IMR-90 (cell line): ENCODE measurements at regions not wholly inside any gene's neighbourhood (a gene's known extent, or its start where the extent isn't known, plus 50 kb on each side); places are given as distances from the start of the nearest gene placed in this dataset.

Experiments used
- ATAC-seq: fragments of 200-7000 bp; cut with Tn5 transposase; 2 replicates; pipeline ENCODE4 v1.9.1; 2020; ENCODE audit warnings: low read depth, mild to moderate bottlenecking, moderate library complexity
- BruUV-seq: library from RNA; stranded (reverse); fragments of 400-500 nt; replicated peaks from 2 replicates; lab custom pipeline; 2021; lab: Mats Ljungman, UMichigan
- CTCF ChIA-PET: fragments of 300-600 bp; formaldehyde crosslinking; extraction: SDS; loops from one replicate; lab custom pipeline; 2021; ENCODE audit warnings: antibody characterized with exemption; lab: Yijun Ruan, JAX
- POLR2A ChIA-PET: fragments of 300-600 bp; sonication (Branson Sonifier 250); formaldehyde crosslinking; loops from one replicate; lab custom pipeline; 2022; ENCODE audit warnings: antibody characterized with exemption; ENCODE audit not compliant: unreplicated experiment; lab: Charles Lee
- DNase-seq: peaks from one replicate; pipeline ENCODE4 v3.0.0; 2013
- H2AFZ ChIP-seq: replicated peaks from 2 replicates; pipeline ENCODE3; 2013; ENCODE audit warnings: low read length, mild to moderate bottlenecking; ENCODE audit not compliant: poor library complexity
- H2AK5ac ChIP-seq: 2 replicates; pipeline ENCODE4 v1.6.1; 2013; ENCODE audit warnings: low read depth, low read length, inconsistent platforms
- H2AK9ac ChIP-seq: replicated peaks from 2 replicates; pipeline ENCODE3; 2013; ENCODE audit warnings: mild to moderate bottlenecking, low read depth, low read length, moderate library complexity; ENCODE audit not compliant: poor library complexity
- H2BK120ac ChIP-seq: 2 replicates; pipeline ENCODE4 v1.6.1; 2013; ENCODE audit warnings: low read depth, low read length, inconsistent platforms
- H2BK15ac ChIP-seq: 3 replicates; pipeline ENCODE4 v1.6.1; 2013; ENCODE audit warnings: low read depth, low read length, inconsistent platforms
- H2BK20ac ChIP-seq: 2 replicates; pipeline ENCODE4 v1.6.1; 2013; ENCODE audit warnings: low read depth, mild to moderate bottlenecking, inconsistent platforms, low read length, moderate library complexity
- H2BK5ac ChIP-seq: 2 replicates; pipeline ENCODE4 v1.6.1; 2013; ENCODE audit warnings: mild to moderate bottlenecking, low read depth, low read length, inconsistent platforms; ENCODE audit not compliant: poor library complexity, severe bottlenecking
- H3K14ac ChIP-seq: replicated peaks from 2 replicates; pipeline ENCODE4 v1.6.1; 2013; ENCODE audit warnings: low read depth, low read length, inconsistent platforms
- H3K18ac ChIP-seq: 2 replicates; pipeline ENCODE4 v1.6.1; 2013; ENCODE audit warnings: low read depth, low read length, control low read depth
- H3K23ac ChIP-seq: 2 replicates; pipeline ENCODE4 v1.6.1; 2013; ENCODE audit warnings: low read depth, low read length, inconsistent platforms
- H3K27ac ChIP-seq: 2 replicates; pipeline ENCODE4 v1.5.1; 2013; ENCODE audit warnings: mild to moderate bottlenecking, control low read depth, low read length; ENCODE audit not compliant: insufficient read depth
- H3K27me3 ChIP-seq: 2 replicates; pipeline ENCODE4 v1.6.1; 2013; ENCODE audit warnings: low read length; ENCODE audit not compliant: control insufficient read depth, insufficient read depth
- H3K36me3 ChIP-seq: 2 replicates; pipeline ENCODE4 v1.6.1; 2013; ENCODE audit warnings: low read length, mixed read lengths; ENCODE audit not compliant: control insufficient read depth, insufficient read depth
- H3K4ac ChIP-seq: 2 replicates; pipeline ENCODE4 v1.6.1; 2013; ENCODE audit warnings: low read depth, low read length, inconsistent platforms
- H3K4me1 ChIP-seq: 2 replicates; pipeline ENCODE4 v1.6.1; 2013; ENCODE audit warnings: low read length, mixed read lengths; ENCODE audit not compliant: control insufficient read depth, insufficient read depth
- H3K4me2 ChIP-seq: 2 replicates; pipeline ENCODE4 v1.6.1; 2013; ENCODE audit warnings: low read depth, mild to moderate bottlenecking, control low read depth, low read length, moderate library complexity
- H3K4me3 ChIP-seq: 2 replicates; pipeline ENCODE4 v1.5.1; 2013; ENCODE audit warnings: low read depth, mild to moderate bottlenecking, control low read depth, low read length, moderate library complexity; ENCODE audit not compliant: insufficient read depth
- H3K56ac ChIP-seq: 2 replicates; pipeline ENCODE4 v1.6.1; 2013; ENCODE audit warnings: low read length, inconsistent platforms; ENCODE audit not compliant: insufficient read depth; ENCODE audit errors: extremely low read depth
- H3K79me1 ChIP-seq, 2 experiments: 2 replicates each; pipeline ENCODE4 v1.6.1; 2013; ENCODE audit warnings: low read length in 2 of 2, inconsistent platforms in 1 of 2, low read depth in 1 of 2
- H3K9ac ChIP-seq: 2 replicates; pipeline ENCODE4 v1.6.1; 2013; ENCODE audit warnings: low read depth, low read length, control low read depth
- H3K9me1 ChIP-seq: 2 replicates; pipeline ENCODE4 v1.6.1; 2013; ENCODE audit warnings: low read length, inconsistent platforms; ENCODE audit not compliant: insufficient read depth
- H3K9me3 ChIP-seq: 2 replicates; pipeline ENCODE4 v1.6.1; 2013; ENCODE audit warnings: low read length; ENCODE audit not compliant: control insufficient read depth, insufficient read depth
- H4K20me1 ChIP-seq: 2 replicates; pipeline ENCODE4 v1.6.1; 2013; ENCODE audit warnings: low read length, inconsistent platforms; ENCODE audit not compliant: insufficient read depth
- H4K5ac ChIP-seq: 2 replicates; pipeline ENCODE4 v1.6.1; 2013; ENCODE audit warnings: mild to moderate bottlenecking, low read depth, low read length, control low read depth
- H4K8ac ChIP-seq, 2 experiments: 2 replicates each; pipeline ENCODE4 v1.6.1; 2013; ENCODE audit warnings: low read depth in 2 of 2, low read length in 2 of 2, control low read depth in 1 of 2, inconsistent platforms in 1 of 2
- H4K91ac ChIP-seq: 2 replicates; pipeline ENCODE4 v1.6.1; 2013; ENCODE audit warnings: low read depth, low read length, inconsistent platforms; ENCODE audit not compliant: insufficient read depth
- CHD1 ChIP-seq: IDR thresholded peaks from 2 replicates; pipeline ENCODE4 v1.6.1; 2012; ENCODE audit warnings: low read depth, low read length, improper control_type of control experiment
- MAZ ChIP-seq: IDR thresholded peaks from 2 replicates; pipeline ENCODE4 v1.6.1; 2012; ENCODE audit warnings: low read depth, mild to moderate bottlenecking, low read length, improper control_type of control experiment, moderate library complexity, borderline replicate concordance
- WGBS, 2 experiments: methylation state at CpG; one replicate each; pipeline versions ENCODE4 v1.1.5 to v1.1.7; 2013; ENCODE audit warnings: missing lambda C conversion rate in 2 of 2; ENCODE audit not compliant: insufficient read length in 1 of 2; ENCODE audit errors: extremely low coverage in 2 of 2; 5-methylcytosine and 5-hydroxymethylcytosine counted together
- dilution Hi-C: fragments of 300-500 bp; cut with HindIII; formaldehyde crosslinking; loops from one replicate; pipeline ENCODE4 v1.14.3; 2018; ENCODE audit warnings: low sequenced_read_pairs; ENCODE audit not compliant: unreplicated experiment
- in situ Hi-C: fragments of 300-500 bp; cut with MboI; formaldehyde crosslinking; loops from 3 replicates; pipeline ENCODE4 v1.14.3; 2019; ENCODE audit warnings: low sequenced_read_pairs, inconsistent platforms, mixed read lengths
- intact Hi-C: fragments of 100-400 bp; cut with micrococcal nuclease; formaldehyde crosslinking; loops from 2 replicates; pipeline ENCODE4 v1.10.0; 2022

DNA sequence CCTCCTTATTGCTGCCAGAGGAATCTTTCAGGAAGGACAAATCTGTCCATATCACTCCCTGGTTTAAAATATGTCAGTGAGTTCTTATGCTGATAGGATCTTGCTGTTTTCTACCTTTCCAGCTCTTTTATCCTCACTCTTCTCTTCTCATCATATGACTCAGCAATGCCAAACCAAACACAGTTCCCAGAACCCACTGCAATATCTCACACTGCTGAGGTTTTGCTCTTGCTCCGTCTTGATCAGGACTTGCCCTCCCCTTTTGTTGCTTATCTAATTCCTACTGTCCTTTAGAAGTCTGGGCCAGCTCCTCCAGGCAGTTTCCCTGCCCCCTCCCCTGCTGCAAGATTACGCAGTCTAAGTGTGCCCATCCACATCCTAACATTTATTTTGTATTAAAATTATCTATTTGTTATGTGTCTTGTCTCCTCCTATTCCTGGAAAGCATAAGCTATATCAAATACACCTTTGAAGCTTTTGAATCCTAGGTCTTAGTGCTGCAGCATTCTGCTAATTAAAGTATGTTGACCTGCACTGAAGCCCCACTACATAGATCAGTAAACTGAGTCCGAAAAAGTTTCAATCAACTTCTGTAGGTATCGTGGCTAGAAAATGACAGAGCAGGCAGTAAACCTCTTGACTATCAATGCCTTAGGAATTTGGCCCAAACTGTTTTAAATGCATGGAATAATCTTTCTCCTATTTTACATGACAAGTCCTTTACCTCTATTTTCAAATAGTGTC lies 119.2 kb upstream of the C11orf87 start:
- H3K18ac ChIP-seq, result no peak overlapping the region

More for the DNA sequence above, 119.2 kb upstream of the C11orf87 start:
- no peak overlapping the region for H4K5ac ChIP-seq
- H2BK20ac ChIP-seq, result no peak overlapping the region
- no peak overlapping the region for H3K23ac ChIP-seq
- BruUV-seq, result no TSS peak
- H3K4me3 ChIP-seq, result no peak overlapping the region
- ChIA-PET CTCF (no interaction called here), POLR2A (no interaction called here)
- H3K9ac ChIP-seq, result no peak overlapping the region
- intact Hi-C loops (no loop called here), in situ Hi-C loops (no loop called here), dilution Hi-C loops (no loop called here)
- H2AK5ac ChIP-seq, result no peak overlapping the region
- H2BK5ac ChIP-seq, result no peak overlapping the region
- no peaks in the 10 kb centered on the region for H3K9me1 ChIP-seq
- peaks cover 2% of the 10 kb centered on the region; the same call in 1 of the 2 replicates for H3K9me3 ChIP-seq
- H4K8ac ChIP-seq, result no peak overlapping the region
- DNase-seq (no peak), ATAC-seq (no peak)
- WGBS, 2 experiments, result 0% methylated on average over 1 of the region's 4 CpGs; no CpG with 5 or more reads in 1 of the 2 experiments
- no peak overlapping the region for H2AFZ ChIP-seq
- H3K36me3 ChIP-seq, result no peaks in the 10 kb centered on the region
- H3K56ac ChIP-seq, result no peak overlapping the region
- H3K27me3 ChIP-seq, result no peaks in the 10 kb centered on the region
- no peaks in the 10 kb centered on the region for H3K4me1 ChIP-seq
- H2BK15ac ChIP-seq, result no peak overlapping the region
- H4K20me1 ChIP-seq, result no peaks in the 10 kb centered on the region
- no peak overlapping the region for H2AK9ac ChIP-seq
- H4K91ac ChIP-seq, result no peak overlapping the region
- H3K27ac ChIP-seq, result no peak overlapping the region
- H2BK120ac ChIP-seq, result no peak overlapping the region
- no peaks in the 10 kb centered on the region for H3K79me1 ChIP-seq
- H3K4ac ChIP-seq, result no peak overlapping the region
- H3K14ac ChIP-seq, result no peak overlapping the region
- no peak overlapping the region for H3K4me2 ChIP-seq
- TF ChIP-seq CHD1 (no peak), MAZ (no peak)
